HK-2 (cell line): ENCODE measurements at regions not wholly inside any gene's neighbourhood (a gene's known extent, or its start where the extent isn't known, plus 50 kb on each side); places are given as distances from the start of the nearest gene placed in this dataset.
A peak's percentile ranks its signal among the peaks of the same experiment; 100 is the strongest.

Source experiments
- DNase-seq: peaks from one replicate; pipeline ENCODE4 v3.0.0-alpha.2; 2018; ENCODE audit not compliant: unreplicated experiment

GRCh38 chr2:12968399-12968798, 251.7 kb downstream of the TRIB2 start:
- DNase-seq: no peak

DNA sequence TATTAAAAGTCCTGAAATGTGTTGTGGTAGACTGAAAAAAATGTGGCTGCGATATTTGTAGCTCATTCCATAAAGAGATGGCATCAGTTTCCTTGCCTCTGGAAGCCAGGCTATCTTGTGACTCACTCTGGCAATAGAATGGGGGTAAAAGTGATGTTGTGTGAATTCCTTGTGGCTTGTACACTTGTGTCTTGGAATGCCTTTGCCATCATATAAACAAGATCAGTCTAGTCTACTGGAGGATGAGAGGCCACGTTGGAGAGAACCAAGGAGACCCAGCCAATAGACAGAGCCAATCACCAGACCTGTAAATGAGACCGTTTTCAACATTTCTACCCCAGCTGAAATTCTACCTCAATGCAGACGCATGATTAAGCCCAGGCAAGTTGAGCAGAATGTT, 254.1 kb downstream of the TRIB2 start:
- DNase-seq: no peak

GRCh38 chr2:12971581-12972365, 255.0 kb downstream of the TRIB2 start:
- no peak for DNase-seq

DNA sequence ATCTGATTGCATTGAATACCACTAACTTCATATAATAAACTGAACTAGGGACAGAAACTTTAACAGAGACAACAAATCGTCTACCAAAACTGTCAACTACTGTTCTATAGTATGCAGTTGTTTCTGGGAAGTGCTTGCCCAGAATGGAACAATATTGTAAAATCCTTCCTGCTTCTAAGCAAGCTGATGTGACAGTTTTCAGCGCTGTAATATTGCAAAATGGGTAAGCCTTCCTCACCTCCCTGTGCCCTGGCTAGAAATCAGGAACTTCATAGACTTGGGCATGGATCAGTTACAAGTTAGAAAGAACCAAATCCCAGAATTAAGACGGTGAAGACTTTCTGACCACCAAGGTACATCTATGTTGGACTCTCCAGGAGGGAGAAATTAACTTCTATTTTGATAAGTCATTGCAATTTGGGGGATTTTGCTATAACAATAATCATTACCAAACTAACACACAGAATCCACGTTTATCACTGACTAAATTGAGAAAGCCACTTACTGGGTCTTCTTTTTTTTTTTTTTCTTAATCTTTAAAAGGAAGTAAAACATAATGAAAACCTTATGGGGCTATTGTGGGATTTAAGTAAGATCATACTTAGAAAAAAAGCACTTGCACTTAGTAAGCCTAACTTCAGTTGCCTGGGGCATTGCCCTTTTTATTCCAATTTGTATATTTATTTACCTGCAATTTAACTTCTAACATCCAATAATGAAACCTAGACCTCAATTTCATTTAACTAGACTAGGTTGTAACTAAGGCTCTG, 261.5 kb downstream of the TRIB2 start:
- no peak for DNase-seq

- DNase-seq: no peak
Observed at GRCh38 chr2:12979066-12979465, 262.3 kb downstream of the TRIB2 start.

GRCh38 chr2:12980817-12981216, 264.1 kb downstream of the TRIB2 start:
- no peak for DNase-seq

DNA sequence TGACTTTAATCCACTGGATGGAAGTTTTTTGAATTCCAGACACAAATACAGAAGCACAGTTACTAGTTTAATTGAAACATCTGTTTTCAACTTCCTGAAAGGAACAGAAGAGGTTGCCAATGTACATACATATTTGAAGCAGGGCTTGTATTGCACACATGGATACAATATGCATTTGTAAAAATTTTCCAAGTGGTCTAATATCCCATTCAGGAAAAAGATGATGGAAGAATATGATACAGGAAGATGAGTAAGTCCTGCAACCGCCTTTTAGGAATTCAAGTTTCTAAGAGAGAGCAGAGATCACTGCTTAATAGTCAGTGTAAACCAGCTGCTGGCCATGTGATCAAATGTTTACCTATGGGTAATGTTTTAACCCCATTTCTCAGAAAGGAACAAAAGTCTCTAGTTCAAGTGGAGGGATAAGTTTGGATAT, 265.4 kb downstream of the TRIB2 start:
- no peak for DNase-seq

GRCh38 chr2:12987246-12987645, 270.5 kb downstream of the TRIB2 start:
- DNase-seq: no peak

- no peak for DNase-seq
Observed at GRCh38 chr2:12988279-12988678, 271.5 kb downstream of the TRIB2 start.

DNA sequence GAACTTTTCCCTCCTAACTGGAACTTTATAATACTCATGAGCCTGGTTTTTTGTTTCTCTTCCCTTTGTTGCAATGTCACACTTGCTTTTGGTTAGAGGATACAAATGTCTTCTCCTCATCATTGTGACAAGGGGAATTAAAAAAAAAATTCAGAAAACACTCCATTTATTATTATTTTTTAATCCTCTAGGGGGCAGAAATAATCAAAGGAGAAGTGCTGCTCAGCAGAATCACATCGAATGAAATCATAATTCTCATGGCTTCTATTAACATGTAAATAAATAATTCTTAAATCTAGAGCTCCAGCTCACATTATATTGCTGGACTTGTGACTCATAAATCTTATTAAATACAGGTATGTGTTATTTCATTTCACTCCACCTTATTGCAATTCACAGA, 273.8 kb downstream of the TRIB2 start:
- DNase-seq: no peak

DNA sequence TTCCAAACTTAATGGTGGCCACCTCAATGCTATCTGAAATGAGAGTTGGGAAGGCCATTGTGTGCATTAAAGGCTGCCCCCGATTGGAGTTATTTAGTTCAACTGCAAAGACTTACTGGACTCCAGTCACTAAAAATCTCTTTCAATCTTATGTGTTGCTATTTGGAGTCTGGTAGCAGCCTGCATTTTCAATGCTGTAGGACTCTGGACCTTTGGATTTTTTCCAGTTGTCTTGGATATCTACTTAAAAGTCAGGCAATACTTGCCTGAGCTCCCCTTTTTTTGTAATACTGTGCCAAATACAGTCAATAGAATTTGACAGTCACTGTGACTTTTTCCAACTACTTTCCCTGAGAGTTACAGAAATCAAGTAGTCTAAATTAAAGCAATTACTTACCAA, 281.9 kb downstream of the TRIB2 start:
- no peak for DNase-seq

DNA sequence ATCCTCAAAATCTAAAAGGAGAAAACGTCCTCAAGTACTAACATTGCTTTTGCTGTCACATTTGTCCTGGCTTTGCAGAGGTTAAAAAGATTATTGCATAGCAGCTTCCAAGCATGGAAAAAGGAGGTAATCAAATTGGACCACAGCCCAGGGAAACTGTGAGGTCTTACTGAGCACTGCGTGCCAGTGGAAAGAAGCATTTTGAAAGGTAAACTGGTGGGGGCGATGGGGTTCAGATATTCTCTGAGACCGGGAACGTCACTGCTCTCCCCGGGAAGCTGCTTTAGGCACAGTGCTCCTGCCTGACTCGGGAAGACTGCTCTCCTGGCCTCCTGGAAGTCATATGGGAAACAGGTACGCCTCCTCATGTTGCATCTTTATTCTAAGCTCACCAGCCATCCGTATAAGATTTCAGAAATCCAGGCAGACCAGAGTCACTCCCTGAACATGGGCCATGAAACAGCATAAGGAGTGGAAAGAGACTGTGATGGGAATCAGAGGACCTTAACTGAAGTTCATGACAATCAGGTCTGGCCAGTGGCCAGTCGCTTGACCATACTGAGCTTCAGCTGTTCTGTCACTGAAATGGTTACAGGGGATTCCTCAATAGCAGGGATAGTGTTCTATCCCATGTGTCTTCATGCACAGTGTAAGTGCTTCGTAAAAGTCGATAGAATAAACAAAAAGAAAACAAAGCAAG, 284.1 kb downstream of the TRIB2 start:
- no peak for DNase-seq

- DNase-seq: no peak
Observed at GRCh38 chr2:13001408-13001807, 284.7 kb downstream of the TRIB2 start.

DNA sequence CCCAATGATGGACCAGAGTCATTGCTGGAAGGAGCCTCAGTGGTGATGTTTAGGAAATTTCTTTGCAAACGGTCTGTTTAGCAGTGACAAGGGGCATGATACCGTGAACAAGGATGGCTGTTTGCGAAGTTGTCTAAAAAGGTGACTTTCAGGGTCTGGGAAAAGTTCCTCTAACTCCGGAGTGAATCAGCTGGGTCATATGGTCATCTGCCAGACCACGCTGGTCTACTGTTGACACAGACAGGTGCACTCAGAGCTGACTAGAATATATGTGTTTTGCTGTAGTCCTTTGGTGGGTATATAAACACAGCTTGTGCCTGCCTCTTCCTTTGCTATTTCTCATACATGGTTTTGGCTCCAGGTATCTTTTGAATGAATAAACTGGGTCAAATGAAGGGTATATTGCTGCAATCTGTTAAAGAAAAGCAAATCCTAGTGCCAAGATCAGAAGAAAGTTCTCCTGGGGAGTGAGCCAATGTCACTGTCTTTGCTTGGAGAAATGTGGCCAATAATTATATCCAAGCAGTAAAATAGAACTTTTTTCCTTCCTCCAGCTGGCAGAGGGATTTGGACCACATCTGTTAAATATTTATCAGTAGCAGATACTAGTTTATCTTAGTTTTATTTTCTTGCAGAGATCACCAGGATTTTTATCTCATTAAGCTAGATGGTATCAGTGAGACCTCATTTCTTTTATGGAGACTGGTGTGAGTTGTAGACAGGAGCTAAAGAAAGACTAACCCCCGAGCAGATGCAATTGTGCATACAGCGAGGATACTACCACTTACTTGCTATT, 286.0 kb downstream of the TRIB2 start:
- DNase-seq: no peak

DNA sequence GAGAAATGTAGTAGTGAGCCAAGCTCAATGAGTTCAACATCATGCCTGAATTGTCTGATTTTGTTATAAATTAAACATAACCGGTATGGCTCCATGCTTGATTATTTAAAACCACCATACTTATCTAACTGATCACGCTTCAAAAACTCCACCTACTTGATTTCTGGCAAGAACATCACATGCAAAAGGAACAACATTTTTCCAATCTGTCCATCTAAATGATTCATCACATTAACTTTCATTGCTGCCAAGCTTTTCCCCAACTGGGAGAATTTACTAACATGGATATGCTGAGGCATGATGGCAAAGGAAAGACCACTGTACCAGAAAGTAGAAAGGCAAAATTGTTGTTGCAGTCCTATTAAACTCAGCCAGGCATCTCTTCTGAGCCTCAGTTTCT, 286.8 kb downstream of the TRIB2 start:
- no peak for DNase-seq

DNA sequence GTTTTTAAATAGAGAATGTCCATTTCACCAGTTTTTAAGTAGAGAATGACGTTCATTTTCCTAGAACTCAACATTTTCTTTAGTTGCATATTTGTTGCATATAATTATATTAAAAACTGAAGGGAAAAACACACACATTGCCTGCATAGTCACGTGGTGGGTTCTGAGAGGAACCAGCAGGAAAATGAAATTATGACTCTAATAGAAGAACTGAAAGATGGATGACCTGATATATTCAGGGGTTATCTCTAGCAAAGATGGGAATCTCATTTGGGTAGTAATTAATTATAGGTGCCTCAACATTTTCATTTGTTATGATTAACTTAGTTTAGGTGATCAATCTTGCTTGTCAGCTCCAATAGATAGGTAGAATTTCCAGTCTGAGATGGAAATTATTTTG, 288.3 kb downstream of the TRIB2 start:
- DNase-seq: no peak

- DNase-seq: no peak
Observed at GRCh38 chr2:13005761-13006335, 289.1 kb downstream of the TRIB2 start.

DNA sequence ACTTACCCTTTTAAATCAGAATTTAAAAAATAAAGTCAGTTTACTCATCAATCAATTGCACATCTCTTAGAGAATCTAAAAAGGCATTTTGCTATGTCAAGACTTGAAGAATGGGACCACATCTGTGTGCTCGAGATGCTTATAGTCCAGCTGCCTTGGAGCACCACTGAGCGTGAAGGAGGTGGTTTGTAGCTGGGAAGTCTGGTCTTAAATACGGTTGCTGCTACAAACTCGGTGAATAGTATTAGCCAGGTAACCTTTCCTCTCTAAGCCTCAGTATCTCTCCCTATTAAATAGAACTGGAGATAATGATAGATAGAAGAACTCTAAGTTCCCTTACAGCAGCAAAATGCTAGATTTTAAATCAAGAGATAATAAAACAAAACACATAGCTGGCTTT, 289.7 kb downstream of the TRIB2 start:
- DNase-seq: no peak

DNA sequence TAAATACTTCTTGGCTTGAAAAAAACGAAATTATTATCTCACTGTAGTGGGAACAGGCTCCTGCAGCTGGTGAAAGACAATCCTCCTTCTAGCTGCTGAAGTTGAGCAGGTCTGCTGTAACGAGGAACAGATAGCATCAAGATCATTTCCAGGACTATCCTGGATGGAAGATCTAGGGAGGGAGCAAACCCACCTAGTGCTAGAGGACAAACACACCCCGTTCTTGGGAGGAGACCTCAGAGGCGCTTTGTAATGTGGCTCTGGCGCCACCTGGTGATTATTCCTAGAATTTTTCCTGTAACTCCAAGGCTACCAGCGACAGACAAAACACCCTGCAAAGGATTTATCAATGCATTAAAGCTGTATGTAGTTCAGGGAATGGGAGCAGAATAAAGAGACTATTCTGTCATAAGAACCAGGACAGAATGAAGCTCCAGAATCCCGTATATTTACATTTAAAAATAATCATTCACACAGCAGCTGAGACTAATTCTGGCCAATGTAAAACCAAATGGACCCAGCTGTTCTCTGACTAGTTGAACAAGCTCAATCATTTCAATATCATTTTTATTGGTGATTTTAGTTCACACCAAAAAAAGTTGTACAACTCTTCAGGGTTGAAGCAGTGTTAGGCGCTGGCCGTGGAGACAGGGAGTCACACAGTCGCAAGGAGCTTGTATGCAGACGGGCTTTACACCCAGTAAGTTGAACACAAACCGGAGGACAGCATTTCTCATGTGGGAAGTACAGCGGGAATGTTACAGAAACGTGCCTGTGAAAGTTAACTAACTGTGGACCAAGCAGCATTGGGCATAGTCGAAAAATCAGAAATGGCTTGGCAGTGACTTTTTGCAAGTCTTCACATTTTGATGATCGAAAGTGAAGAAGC, 290.3 kb downstream of the TRIB2 start:
- DNase-seq: peak; percentile 53

GRCh38 chr2:13009027-13009642, 292.4 kb downstream of the TRIB2 start:
- DNase-seq: no peak
